SK-N-SH (cell line): ENCODE measurements at regions not wholly inside any gene's neighbourhood (a gene's known extent, or its start where the extent isn't known, plus 50 kb on each side); places are given as distances from the start of the nearest gene placed in this dataset.

Experiments
- CTCF ChIP-seq: fragments of 200-600 bp; sonication (generic); IDR thresholded peaks from 2 replicates; pipeline ENCODE4 v1.6.1; 2017; ENCODE audit warnings: antibody characterized with exemption, mild to moderate bottlenecking, moderate library complexity
- MEF2A ChIP-seq: IDR thresholded peaks from 2 replicates; pipeline ENCODE4 v1.4.0; 2012; ENCODE audit warnings: low read depth, borderline replicate concordance
- RXRA ChIP-seq: IDR thresholded peaks from 2 replicates; pipeline ENCODE4 v1.4.0; 2012; ENCODE audit warnings: low read depth, mild to moderate bottlenecking, borderline replicate concordance

GRCh38 chr1:48089356-48089891, 92.2 kb upstream of the TRABD2B start:
- no peak for TF ChIP-seq CTCF
- TF ChIP-seq MEF2A: no peak
- no peak for TF ChIP-seq RXRA
